WTC11 (cell line): ENCODE measurements at regions not wholly inside any gene's neighbourhood (a gene's known extent, or its start where the extent isn't known, plus 50 kb on each side); places are given as distances from the start of the nearest gene placed in this dataset.

ENCODE experiments used
- ATF2 ChIP-seq: sonication (generic); formaldehyde crosslinking; IDR thresholded peaks from 2 replicates; pipeline ENCODE4 v1.8.1; 2022; ENCODE audit warnings: low read depth, missing genetic modification reagents, borderline replicate concordance
- ATF6 ChIP-seq: sonication (generic); formaldehyde crosslinking; IDR thresholded peaks from 2 replicates; pipeline ENCODE4 v1.8.1; 2023; ENCODE audit warnings: mild to moderate bottlenecking, missing genetic modification reagents
- CTCF ChIP-seq: fragments of 200-600 bp; IDR thresholded peaks from 2 replicates; pipeline ENCODE4 v1.8.0; 2022; ENCODE audit warnings: antibody characterized with exemption
- MAX ChIP-seq: sonication (generic); formaldehyde crosslinking; IDR thresholded peaks from 2 replicates; pipeline ENCODE4 v1.8.0; 2022; ENCODE audit warnings: mild to moderate bottlenecking, missing genetic modification reagents
- NFE2L1 ChIP-seq: sonication (generic); formaldehyde crosslinking; IDR thresholded peaks from 2 replicates; pipeline ENCODE4 v1.8.1; 2023; ENCODE audit warnings: missing genetic modification reagents
- NR1H2 ChIP-seq: sonication (generic); formaldehyde crosslinking; IDR thresholded peaks from 2 replicates; pipeline ENCODE4 v1.9.0; 2021; ENCODE audit warnings: mild to moderate bottlenecking, moderate library complexity, missing genetic modification reagents
- PRDM15 ChIP-seq: sonication (generic); formaldehyde crosslinking; IDR thresholded peaks from 2 replicates; pipeline ENCODE4 v1.8.0; 2022; ENCODE audit warnings: missing genetic modification reagents
- TEAD4 ChIP-seq: sonication (generic); formaldehyde crosslinking; IDR thresholded peaks from 2 replicates; pipeline ENCODE4 v1.8.0; 2022; ENCODE audit warnings: mild to moderate bottlenecking, missing genetic modification reagents
- USF1 ChIP-seq: sonication (generic); formaldehyde crosslinking; IDR thresholded peaks from 2 replicates; pipeline ENCODE4 v1.8.0; 2022; ENCODE audit warnings: mild to moderate bottlenecking, missing genetic modification reagents
- ZNF121 ChIP-seq: sonication (generic); formaldehyde crosslinking; IDR thresholded peaks from 2 replicates; pipeline ENCODE4 v1.8.0; 2023; ENCODE audit warnings: missing genetic modification reagents
- ZNF219 ChIP-seq: sonication (generic); formaldehyde crosslinking; IDR thresholded peaks from 2 replicates; pipeline ENCODE4 v1.8.0; 2023; ENCODE audit warnings: missing genetic modification reagents, mild to moderate bottlenecking, borderline replicate concordance

GRCh38 chr6:105562027-105562426, 159.1 kb upstream of the PREP start:
- TF ChIP-seq ZNF121 (CRISPR knock-in tag) (no peak), CTCF (no peak), ZNF219 (CRISPR knock-in tag) (no peak), NR1H2 (no peak), MAX (CRISPR knock-in tag) (no peak), USF1 (CRISPR knock-in tag) (no peak), ATF6 (CRISPR knock-in tag) (no peak), TEAD4 (CRISPR knock-in tag) (no peak), NFE2L1 (CRISPR knock-in tag) (no peak), PRDM15 (CRISPR knock-in tag) (no peak), ATF2 (CRISPR knock-in tag) (no peak)
